RKO (cell line): ENCODE measurements at regions not wholly inside any gene's neighbourhood (a gene's known extent, or its start where the extent isn't known, plus 50 kb on each side); places are given as distances from the start of the nearest gene placed in this dataset.
"Not testable (repeated sequence)": the region's sequence is repeated elsewhere in the genome, so short reads cannot be mapped to it uniquely, and the experiment has no call there.

Source experiments
- DNase-seq: peaks from one replicate; pipeline ENCODE4 v3.0.0-alpha.2; 2016; ENCODE audit warnings: low spot score

DNA sequence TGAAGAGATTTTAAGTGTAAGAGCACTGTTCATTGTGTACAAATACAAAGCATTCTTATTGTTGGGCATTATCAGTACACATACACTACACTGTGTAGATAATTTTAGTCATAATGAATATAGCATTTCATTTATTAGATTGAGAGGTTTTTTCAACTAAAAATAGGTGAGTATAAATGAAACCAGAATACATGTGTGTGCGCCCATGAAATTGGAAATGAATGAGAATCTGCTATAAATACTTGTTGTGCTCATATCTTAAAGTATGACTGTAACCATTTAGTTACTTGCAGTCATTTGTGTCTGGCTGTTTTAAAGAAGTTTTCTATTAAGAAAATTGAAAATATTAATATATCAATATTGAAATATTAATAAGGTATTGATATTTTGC, 189.0 kb upstream of the MEF2C start:
- no peak for DNase-seq

DNA sequence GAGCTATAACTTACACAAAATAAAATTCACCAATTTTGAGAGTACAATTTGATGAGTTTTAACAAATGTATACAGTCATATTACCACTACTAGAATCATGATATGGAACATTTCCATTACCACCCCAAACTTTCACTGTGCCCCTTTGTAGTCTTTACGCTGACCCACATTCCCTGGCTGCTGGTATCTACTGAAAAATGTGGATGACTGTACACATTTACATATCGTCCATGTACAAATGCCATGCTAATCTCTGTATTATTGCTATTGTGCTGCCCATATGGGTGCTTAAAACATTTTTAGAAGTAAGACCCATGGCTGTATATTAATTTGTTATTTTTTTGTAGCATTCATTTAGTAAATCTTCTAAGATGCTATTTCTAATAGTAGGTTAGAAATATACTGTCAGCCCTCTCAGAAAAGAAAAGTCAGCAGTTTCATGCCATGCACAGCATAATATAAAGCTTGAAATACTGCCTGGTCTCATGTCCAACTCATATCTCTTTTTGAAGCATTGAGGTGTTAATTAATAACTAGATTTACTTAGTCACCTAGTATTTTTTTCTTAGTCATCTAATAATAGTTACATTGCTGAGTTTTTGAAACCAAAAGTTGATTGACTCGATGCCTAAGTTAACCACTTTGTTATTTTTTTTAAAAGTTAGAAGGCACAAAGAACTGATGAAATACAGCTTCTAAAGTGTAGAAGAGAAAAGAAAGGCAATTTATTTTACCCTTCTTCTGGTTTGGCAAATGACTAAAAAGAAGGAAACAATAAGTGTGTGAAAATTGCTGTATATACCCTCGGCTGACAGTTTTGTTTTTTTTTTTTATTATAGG, 188.3 kb upstream of the MEF2C start:
- no peak for DNase-seq

DNA sequence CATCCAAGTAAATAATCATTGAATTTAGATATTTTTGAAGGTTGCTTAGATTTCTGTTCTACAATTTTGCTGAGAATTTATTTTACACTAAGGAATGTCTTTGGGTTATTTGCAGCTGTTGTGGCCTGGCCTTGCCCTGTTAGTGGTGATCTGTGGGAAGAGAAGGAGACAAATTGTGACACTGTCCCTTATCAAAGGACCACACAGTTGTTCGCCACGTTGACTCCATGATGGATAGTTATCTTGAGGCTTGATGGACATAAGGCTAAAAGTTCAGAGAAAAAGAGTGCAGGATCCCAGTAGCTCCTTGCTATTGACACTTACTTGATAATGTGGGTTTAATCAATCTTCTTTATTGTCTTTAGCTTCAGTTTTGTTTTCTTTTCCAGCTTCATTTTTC, 186.6 kb upstream of the MEF2C start:
- no peak for DNase-seq

DNA sequence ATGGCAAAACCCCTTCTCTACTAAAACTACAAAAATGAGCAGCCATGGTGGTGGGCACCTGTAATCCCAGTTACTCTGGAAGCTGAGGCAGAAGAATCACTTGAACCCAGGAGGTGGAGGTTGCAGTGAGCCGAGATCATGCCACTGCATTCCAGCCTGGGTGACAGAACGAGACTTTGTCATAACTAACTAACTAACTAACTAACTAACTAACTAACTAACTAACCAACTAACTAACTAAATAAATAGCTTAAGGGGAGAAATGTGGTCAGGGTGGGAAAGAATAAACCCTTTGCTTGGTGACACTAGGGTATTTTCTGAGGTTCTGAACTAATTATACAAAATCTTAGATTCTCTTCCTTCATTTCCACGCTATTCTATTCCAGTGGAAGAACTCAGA, 184.4 kb upstream of the MEF2C start:
- no peak for DNase-seq

DNA sequence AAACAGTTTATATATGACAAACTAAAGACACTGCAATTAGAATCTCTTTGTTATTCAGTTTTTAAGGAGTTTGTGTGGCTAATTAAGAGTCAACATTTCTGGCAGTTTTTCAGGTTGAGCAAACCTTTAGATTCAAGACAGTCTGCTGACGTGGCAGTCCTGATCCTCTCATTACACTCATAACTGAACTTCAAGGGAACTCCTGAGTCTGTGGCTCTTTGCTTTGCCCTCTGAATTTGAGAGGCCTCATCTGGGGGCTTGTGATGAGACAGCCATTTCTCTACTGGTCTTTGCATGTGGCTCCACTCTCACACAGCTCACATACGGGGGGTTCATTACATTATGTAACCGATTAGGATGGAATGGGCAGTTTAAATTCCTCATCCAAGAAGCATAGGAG, 182.9 kb upstream of the MEF2C start:
- DNase-seq, result no peak

DNA sequence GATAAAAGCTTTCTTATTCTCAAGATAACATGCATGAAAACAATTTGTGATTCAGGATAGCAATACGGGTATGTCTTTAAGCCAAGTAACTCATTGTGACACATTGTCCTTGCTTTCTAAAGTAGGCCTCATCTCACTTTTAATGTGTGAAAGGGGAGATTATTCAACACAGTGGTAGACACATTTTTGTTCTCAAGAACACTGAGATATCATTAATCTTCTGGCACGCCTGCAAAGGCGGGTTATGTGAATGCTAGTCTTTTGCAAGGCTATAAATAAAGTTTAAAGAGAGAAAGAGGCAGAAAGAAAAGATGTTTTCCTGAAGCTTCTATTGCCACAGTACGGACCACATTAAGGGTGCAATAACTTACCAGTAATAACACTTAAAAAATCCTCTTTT, 181.8 kb upstream of the MEF2C start:
- DNase-seq, result no peak

DNA sequence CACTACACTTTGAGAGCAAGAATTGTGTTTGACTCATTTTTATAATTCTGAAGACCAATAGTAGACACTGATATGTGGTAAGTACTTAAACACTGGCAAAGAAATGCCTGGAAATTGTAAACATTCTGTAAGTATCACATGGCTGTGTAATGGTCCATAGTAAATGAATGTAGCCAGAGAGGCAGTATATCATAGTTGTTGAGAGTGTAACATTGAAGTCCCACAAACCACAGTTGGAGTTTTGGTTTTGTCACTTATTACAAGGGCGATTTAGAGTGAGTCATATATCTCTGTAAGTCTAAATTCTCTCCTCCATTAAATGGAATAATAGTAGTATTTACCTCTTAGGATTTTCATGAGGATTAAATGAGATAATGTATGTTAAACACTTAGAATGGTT, 181.1 kb upstream of the MEF2C start:
- DNase-seq, result no peak

DNA sequence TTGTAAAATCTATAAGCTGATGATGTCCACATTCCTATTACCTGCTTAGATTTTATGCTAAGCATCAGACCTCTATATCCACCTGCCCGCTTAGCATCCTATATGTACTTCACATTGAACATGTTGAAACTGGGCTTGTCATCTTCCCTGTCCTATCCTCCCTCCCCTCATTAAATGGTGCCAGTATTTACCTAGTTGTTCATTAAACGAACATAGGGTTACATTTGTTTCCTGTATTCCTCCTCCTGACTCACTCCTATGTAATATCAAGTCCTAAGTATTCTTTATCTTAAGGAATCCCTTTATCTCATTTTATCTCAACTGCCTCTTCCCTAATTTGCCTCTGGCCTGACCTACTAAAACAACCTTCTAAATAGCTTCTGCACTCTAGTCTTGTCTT, 177.8 kb upstream of the MEF2C start:
- no peak for DNase-seq

DNA sequence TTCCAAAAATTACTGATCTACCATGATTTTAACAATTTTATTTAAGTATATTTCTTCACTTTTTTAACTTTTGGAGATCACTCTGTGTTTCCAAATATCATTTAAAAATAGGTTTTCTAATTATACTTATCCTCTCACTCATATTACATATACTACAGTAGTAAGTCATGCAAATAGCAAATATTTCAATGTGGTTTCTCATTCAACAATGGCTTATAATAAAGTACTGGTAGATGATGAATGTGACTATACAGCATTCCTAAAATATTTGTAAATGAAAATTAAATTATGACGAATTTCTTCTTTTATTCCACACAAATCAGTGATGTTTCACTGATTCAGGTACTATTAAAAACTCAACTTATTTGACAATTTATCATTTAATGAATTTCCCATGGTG, 176.3 kb upstream of the MEF2C start:
- no peak for DNase-seq

DNA sequence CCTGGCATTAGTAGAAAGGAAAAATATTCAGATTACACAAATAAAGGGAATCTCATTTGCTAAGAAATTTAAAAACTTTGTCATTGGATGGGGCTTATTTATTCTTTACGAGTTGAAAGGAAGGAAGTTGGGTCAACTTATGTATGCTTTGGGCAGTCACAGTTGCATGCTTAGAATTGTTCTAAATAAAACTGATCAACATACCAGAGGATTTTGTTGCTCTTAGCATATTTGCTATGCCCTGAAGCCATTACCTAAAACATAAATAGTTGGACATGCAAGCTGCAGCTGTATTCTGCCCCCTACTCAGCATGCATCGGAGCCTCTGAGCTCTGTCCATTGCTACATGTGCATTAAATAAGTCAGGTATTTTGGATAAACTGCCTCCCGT, 172.7 kb upstream of the MEF2C start:
- no peak for DNase-seq

DNA sequence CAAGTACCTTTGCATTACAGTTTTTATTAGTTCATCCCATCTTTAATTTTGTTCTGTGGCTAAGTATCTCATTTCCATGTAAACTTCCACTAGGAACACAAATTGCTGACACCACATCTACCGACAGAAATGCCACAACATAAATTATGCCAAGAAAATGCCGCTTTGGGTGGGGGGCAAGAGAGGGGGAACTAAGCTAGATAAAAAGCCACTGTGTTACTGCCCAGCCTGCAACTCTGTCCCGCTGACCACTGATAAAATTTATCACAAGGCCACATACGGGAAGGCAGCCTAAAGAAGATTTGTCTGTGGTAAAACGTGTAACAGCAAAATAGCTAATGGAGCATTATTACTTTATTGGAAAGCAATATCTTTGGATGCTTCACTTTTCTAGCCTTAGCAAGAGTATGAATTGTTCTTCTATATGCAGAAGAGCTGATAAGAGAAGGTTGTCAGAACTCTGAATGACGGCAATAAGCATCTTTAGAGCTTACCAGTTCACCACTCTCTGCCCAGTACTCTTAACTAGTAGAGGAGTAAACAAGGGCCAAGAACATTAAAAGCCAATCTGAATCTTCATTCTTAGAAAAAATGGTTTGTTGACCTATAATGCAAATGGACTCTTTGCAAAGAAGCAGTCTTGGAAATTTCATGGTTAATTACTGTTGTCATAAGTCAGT, 172.2 kb upstream of the MEF2C start:
- DNase-seq, result no peak

DNA sequence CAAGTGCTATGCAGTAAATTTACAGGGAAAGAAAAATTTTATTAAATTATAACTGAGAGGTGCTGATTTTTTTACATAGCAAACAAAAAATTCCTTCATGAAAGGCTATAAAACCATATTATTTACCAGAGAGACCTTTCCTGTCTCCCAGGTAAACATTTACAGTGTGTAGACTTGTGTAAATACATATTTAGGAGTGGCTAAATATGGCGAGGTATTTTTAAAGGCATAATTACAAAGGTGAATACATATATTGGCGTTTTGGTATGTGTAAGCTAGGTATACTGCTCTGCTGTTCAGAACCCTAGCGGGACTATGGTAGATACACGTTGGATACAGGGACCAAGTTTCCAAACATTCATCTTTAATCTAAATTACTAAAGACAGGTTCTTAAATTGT, 170.6 kb upstream of the MEF2C start:
- DNase-seq, result no peak

DNA sequence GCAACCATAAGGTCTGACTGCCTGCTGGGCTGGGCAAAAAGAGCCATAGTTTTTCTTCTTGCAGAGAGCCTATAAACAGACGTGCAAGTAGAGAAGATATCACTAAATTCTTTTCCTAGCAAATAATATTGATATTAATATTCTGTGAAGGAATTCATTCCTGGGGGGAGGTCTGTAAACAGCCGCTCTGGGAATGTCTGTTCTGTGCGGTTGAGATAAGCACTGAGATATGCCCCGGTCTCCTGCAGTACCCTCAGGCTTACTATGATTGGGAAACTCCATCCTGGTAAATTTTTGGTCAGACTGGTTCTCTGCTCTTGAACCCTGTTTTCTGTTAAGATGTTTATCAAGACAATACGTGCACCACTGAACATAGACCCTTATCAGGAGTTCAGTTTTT, 167.1 kb upstream of the MEF2C start:
- not testable (repeated sequence) for DNase-seq

DNA sequence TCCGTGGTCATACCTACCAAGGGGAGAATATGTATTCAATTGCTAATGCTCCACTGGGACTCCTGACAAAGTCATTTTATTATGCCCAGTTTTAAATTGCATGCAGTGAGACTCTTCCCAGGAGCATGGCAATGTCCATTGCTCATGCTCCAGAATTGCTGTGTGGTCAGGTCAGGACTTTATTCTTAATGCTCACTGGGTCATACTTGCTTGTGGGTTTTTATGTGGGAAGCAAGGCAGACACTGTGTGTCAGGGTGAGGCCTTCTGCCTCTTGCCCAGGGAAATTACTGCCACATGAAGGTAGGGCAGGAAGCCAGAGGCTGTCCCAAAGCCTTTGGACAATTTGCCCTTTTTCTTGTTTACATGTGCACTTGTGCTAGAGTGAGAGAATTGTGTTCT, 164.6 kb upstream of the MEF2C start:
- DNase-seq, result no peak

DNA sequence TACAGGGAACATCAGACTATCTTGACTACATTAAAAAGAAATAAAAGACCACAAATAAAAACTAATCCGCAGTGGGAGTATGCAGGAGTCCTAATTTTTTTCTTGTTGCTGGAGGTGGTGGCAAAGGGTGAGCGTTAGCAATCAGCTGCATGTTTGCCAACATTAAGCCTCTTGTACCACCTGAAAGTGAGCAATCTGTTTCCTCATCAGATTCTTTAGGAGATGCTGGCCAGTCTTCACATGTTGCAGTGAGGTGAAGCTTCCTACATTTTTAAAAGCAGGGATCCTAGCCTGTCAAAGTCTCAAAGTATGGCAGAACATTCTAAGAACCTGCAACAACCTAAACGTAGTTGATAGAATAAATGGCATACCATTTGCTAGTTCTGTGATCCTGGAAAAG, 162.2 kb upstream of the MEF2C start:
- no peak for DNase-seq

DNA sequence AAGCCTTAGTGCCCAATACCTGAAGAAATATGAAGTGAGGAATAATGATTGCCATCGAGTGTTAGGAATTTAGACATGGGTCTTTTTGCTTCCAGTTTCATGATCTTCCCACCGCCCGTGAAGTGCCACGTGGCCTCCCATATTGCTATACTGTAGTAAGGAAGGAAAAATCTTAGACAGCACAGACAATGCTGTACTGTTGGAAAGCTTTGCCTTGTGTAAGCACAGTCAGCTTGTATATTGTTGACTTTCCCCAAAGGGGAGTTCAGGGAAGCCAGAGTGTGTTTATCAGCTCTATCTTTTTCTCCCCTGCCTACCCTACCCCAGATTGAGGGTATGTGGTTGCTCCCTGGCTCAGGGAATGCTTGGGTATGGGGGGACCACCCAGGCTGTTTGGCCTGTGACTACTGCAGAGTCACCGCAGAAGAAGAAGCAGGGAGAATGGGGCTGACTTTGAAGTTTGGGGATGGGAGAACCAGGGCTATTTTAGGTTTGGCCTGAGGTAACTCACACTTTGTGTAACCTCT, 161.8 kb upstream of the MEF2C start:
- DNase-seq, result no peak

DNA sequence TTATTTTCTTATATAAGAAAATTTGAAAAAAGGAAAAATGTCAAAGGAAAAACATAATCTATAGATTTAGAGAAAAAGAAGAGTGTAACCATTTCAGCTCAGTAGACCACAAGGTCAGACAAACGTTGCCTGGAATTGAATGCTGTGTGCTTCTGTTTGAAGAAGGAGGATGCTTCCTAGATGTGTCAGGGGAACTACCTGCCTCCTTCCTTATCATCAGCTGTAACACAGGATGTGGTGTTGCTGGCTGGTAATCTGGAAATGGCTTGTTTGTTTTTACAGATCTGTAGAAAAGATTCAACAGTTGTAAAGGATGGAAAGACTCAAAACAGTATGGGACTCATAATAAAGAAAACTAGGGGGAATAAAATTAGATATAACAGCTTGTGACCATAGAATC, 160.7 kb upstream of the MEF2C start:
- DNase-seq, result no peak

DNA sequence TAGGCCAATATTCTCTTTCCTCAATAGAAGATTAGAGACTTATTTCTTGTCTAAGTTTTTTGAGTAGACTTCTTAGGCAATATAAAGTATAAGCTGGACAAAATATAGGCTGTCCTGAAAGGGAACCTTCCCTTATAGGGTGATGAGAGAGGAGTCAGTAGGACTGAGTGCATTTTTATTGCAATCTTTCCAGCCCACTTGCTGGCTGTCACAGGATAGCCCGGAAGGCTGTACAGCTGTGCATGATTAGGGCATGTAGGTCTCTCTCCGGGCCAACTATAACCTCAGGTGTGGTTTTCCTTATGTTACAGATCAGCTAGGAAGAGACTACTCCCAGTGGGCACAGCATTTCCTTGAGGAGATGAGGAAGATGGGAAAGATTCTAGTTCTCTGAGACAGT, 159.8 kb upstream of the MEF2C start:
- no peak for DNase-seq

DNA sequence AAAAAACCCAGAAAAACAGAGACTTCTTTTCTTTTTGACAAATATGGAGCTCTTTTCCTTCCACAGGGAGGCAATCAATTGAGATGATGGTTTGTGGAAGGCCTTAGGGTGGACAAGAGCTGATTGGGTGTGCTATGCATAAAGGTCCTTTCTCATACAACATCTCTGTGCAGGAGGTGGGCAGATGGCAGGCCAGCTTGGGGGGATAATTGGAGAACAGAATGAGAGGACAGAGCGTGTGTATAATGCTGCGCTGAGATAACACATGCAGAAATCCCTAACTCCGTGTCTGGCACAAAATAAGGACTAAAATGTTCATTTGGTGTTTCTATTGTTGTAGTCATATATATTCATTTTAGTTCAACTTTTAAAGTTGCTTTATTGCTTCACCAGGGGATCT, 159.0 kb upstream of the MEF2C start:
- DNase-seq, result no peak

DNA sequence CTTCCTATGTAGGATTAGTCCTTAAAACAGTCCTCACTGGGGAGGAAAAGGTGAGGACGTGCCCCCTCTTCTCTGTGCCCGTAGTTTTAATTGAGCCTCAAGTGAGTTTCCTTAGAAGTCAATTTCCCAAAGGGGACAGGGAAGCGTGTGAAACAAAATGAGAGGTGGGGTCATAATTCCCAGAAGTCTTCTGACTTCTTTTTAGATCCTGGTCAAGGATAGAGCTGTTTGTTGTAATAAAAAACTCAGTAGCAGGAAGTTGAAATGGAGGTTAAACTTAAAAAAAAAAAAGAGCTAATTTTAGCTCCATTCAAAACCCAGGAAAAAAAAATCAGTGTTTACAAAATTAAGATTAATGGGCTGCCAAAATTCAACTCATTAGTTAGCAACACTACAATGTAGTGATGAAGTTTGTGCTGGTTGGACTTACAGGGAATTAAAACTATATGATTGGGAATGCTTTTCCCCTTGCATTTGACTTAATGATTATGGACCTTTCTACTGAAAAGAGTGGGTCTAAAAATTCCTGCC, 158.3 kb upstream of the MEF2C start:
- no peak for DNase-seq

DNA sequence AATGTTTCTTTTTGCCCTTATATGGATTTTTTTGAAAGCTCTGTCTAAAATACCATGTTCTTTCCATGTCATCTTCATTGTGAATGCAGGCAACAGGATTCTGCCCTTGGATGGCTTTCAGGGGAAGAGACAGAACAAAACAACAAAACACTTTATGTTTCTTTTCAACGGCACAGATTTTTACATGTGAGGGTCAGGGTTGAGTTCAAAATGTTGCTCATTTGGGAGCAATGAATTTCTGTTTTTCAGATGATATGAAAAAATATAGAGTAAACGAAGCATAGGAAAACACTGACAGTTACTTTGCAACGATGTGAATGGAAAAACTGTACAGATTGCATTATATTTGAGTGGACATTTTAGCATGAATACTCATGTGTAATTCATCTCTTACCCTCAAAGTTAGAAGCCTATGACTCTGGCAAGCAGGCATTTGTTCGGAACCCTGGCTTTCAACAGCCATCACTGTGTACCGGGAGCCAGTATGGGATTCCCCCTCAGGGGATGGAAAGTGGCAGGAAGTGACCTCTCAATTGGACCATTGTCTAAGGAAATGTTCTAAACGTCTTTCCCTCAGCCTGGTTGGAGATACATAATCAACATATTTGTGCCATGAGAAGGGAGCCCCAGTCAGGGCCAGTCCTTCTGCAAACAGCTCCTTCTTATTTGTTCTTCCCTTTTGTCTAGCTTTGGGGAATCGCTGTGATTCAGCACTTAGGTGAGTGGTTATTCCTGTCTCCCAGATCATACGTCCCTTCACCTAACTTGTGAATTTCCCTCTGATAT, 153.9 kb upstream of the MEF2C start:
- no peak for DNase-seq

DNA sequence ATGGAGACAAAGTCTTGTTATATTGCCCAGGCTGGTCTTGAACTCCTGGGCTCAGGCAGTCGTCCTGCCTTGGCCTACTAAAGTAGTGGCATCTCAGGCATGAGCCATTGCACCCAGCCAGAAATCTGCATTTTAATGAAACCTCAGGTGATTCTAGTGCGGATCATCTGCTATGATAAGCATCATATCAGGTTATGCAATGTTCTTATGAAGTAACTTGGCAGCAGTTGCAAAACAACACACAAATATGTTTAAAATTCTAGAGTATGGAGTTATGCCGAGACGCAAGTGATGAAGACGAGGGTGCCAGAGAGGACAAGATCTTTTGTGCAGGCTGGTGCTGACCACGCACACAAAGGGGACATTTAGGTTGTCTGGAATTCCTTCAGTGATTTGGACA, 153.2 kb upstream of the MEF2C start:
- no peak for DNase-seq

DNA sequence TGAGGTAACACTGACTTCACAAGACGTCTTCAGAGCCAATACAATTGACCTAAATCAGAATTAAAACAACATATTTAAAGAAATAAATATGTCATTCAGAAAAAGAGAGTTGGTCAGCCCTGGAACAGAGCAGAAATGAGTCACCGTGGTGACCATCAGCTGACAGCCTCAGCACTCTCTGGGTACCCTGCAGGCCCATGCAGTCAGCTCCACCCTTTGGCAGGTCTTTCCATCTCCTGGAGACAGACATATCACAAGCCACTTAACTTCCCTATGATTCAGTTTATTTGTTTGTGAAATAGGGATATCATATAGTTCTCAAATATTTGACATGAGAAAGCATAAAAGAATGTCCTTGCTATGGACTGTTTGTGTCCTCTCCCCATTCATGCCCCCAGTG, 151.6 kb upstream of the MEF2C start:
- peak; percentile 12 for DNase-seq
